Hepatocyte (in vitro differentiated cells): ENCODE measurements at regions not wholly inside any gene's neighbourhood (a gene's known extent, or its start where the extent isn't known, plus 50 kb on each side); places are given as distances from the start of the nearest gene placed in this dataset.

Source experiments
- CTCF ChIP-seq: fragments of 200-600 bp; sonication (generic); IDR thresholded peaks from 2 replicates; pipeline ENCODE4 v1.5.1; 2016; ENCODE audit warnings: antibody characterized with exemption, mild to moderate bottlenecking; ENCODE audit not compliant: poor library complexity
- EZH2phosphoT487 ChIP-seq: fragments of 200-600 bp; sonication (generic); IDR thresholded peaks from one replicate; pipeline ENCODE4 v1.6.1; 2018; ENCODE audit warnings: antibody characterized with exemption, mild to moderate bottlenecking, low read depth, moderate library complexity; ENCODE audit not compliant: unreplicated experiment, severe bottlenecking

GRCh38 chr17:13909901-13910519 is 159.3 kb upstream of the COX10 start:
- no peak for TF ChIP-seq CTCF
- TF ChIP-seq EZH2phosphoT487, result no peak
